PC-9 (cell line): ENCODE measurements at regions not wholly inside any gene's neighbourhood (a gene's known extent, or its start where the extent isn't known, plus 50 kb on each side); places are given as distances from the start of the nearest gene placed in this dataset.

ENCODE experiments used
- BruUV-seq: library from RNA; stranded (reverse); fragments of 400-500 nt; replicated peaks from 2 replicates; lab custom pipeline; 2021; lab: Mats Ljungman, UMichigan
- CTCF ChIA-PET: fragments of 300-600 bp; sonication (Branson Sonifier 250); formaldehyde crosslinking; loops from one replicate; lab custom pipeline; 2022; ENCODE audit warnings: antibody characterized with exemption; lab: Charles Lee
- POLR2A ChIA-PET: fragments of 300-600 bp; sonication (Branson Sonifier 250); formaldehyde crosslinking; loops from one replicate; lab custom pipeline; 2022; ENCODE audit warnings: antibody characterized with exemption; ENCODE audit not compliant: unreplicated experiment; lab: Charles Lee
- DNase-seq, 2 experiments: peaks; one replicate each; pipeline versions ENCODE4 v3.0.0 to v3.0.0-alpha.2; 2015 to 2022; ENCODE audit warnings: mixed read lengths in 1 of 2
- H2AFZ ChIP-seq: fragments of 200-600 bp; sonication (generic); 2 replicates; pipeline ENCODE4 v1.8.1; 2017; ENCODE audit warnings: antibody characterized with exemption
- H3F3A ChIP-seq: fragments of 200-600 bp; sonication (generic); 2 replicates; pipeline ENCODE4 v1.8.1; 2017; ENCODE audit warnings: antibody characterized with exemption, mild to moderate bottlenecking, low read depth; ENCODE audit not compliant: insufficient read depth
- H3K27ac ChIP-seq: fragments of 200-600 bp; sonication (generic); 2 replicates; pipeline ENCODE4 v1.6.1; 2016; ENCODE audit warnings: mixed run types
- H3K27me3 ChIP-seq: fragments of 200-600 bp; sonication (generic); 2 replicates; pipeline ENCODE4 v1.6.1; 2016; ENCODE audit warnings: low read depth, mixed run types; ENCODE audit not compliant: insufficient read depth
- H3K36me3 ChIP-seq: fragments of 200-600 bp; sonication (generic); 2 replicates; pipeline ENCODE4 v1.6.1; 2016; ENCODE audit warnings: low read depth, mixed run types
- H3K4me1 ChIP-seq: fragments of 200-600 bp; sonication (generic); replicated peaks from 2 replicates; pipeline ENCODE4 v1.6.1; 2016; ENCODE audit warnings: mixed run types; ENCODE audit not compliant: insufficient read depth
- H3K4me2 ChIP-seq: fragments of 200-600 bp; sonication (generic); 2 replicates; pipeline ENCODE4 v1.6.1; 2017; ENCODE audit warnings: mixed run types
- H3K4me3 ChIP-seq: fragments of 200-600 bp; sonication (generic); 2 replicates; pipeline ENCODE4 v1.6.1; 2016; ENCODE audit warnings: mixed run types
- H3K79me2 ChIP-seq: fragments of 200-600 bp; sonication (generic); 2 replicates; pipeline ENCODE4 v1.6.1; 2017; ENCODE audit warnings: low read depth, mixed run types
- H3K9me2 ChIP-seq: fragments of 200-600 bp; sonication (generic); 2 replicates; pipeline ENCODE4 v1.8.1; 2017; ENCODE audit warnings: mild to moderate bottlenecking; ENCODE audit not compliant: insufficient read depth
- H3K9me3 ChIP-seq: fragments of 200-600 bp; sonication (generic); 2 replicates; pipeline ENCODE4 v1.8.1; 2016; ENCODE audit warnings: low read depth; ENCODE audit not compliant: insufficient read depth
- H4K20me1 ChIP-seq: fragments of 200-600 bp; sonication (generic); 2 replicates; pipeline ENCODE4 v1.8.1; 2017; ENCODE audit not compliant: insufficient read depth
- EZH2 ChIP-seq: fragments of 200-600 bp; sonication (generic); IDR thresholded peaks from 2 replicates; pipeline ENCODE4 v1.8.0; 2017; ENCODE audit warnings: antibody characterized with exemption, low read depth
- intact Hi-C: fragments of 100-400 bp; cut with micrococcal nuclease; formaldehyde crosslinking; loops from one replicate; pipeline ENCODE4 v1.10.0; 2022; ENCODE audit not compliant: unreplicated experiment
- TF ChIP-seq, protein P1 (sequence below): fragments of 200-600 bp; sonication (generic); conservative IDR thresholded peaks from 2 replicates; pipeline ENCODE4 v1.6.1; 2017; ENCODE audit warnings: mixed run types, antibody characterized with exemption, mild to moderate bottlenecking, moderate library complexity

DNA sequence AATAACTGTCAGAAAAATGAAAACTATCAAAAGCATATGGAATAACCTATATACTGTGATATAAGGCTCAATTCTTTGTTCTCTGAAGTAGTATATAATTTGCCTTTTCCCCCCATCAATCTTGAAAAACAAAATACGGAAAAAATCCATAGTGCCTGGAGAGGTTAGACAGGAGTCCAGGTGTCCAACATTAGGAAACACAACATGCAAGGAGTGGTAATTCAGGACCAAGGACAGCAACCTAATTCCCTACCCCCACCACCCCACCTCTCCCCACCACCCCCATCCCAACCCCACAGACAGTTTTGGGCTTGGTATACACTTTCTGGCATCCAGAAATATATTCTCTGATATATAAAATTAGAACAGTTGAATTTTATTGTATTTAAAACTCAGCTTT lies 55.1 kb upstream of the SLC25A26 start:
- TF ChIP-seq, protein P1, sequence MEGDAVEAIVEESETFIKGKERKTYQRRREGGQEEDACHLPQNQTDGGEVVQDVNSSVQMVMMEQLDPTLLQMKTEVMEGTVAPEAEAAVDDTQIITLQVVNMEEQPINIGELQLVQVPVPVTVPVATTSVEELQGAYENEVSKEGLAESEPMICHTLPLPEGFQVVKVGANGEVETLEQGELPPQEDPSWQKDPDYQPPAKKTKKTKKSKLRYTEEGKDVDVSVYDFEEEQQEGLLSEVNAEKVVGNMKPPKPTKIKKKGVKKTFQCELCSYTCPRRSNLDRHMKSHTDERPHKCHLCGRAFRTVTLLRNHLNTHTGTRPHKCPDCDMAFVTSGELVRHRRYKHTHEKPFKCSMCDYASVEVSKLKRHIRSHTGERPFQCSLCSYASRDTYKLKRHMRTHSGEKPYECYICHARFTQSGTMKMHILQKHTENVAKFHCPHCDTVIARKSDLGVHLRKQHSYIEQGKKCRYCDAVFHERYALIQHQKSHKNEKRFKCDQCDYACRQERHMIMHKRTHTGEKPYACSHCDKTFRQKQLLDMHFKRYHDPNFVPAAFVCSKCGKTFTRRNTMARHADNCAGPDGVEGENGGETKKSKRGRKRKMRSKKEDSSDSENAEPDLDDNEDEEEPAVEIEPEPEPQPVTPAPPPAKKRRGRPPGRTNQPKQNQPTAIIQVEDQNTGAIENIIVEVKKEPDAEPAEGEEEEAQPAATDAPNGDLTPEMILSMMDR, result no peak
- no peak for TF ChIP-seq EZH2
- intact Hi-C loops, result no loop called here
- H2AFZ ChIP-seq, result no peak overlapping the region
- no peaks in the 10 kb centered on the region for H3K79me2 ChIP-seq
- H3F3A ChIP-seq, result no peaks in the 10 kb centered on the region
- no peaks in the 10 kb centered on the region for H4K20me1 ChIP-seq
- POLR2A ChIA-PET, result interaction anchor here (0.7 kb wide), 1 partner anchor 146 kb away, joined by 3 read pairs; no protein-coding TSS in a partner anchor
- H3K4me2 ChIP-seq, result no peak overlapping the region
- CTCF ChIA-PET, result no interaction called here
- H3K36me3 ChIP-seq, result no peaks in the 10 kb centered on the region
- no peaks in the 10 kb centered on the region for H3K9me2 ChIP-seq
- H3K9me3 ChIP-seq, result no peaks in the 10 kb centered on the region
- BruUV-seq, result no TSS peak
- H3K4me3 ChIP-seq, result no peak overlapping the region
- no peak for DNase-seq
- no peaks in the 10 kb centered on the region for H3K4me1 ChIP-seq
- H3K27me3 ChIP-seq, result 0 out of 2 replicates have a peak, but pooled peaks cover 10% of the 10 kb centered on the region
- H3K27ac ChIP-seq, result no peak overlapping the region

DNA sequence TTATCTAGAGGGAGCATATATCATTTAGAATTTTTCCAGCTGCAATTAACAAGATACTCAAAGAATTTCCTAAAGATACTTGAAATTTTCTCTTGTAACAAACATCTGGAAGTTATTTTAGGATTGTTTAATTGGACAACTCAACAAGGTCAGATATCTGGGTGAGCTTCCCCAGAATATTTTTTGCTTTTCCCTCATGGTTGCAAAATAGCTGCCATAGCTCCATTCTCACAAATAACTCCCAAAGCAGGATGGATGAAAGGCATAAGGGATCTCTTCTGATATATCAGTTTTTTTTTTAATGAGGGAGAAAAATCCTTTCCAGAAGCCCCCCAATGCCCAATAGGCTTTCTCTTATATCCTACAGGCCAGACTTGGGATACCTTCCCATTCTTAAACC lies 56.6 kb upstream of the SLC25A26 start:
- 0 out of 2 replicates have a peak, but pooled peaks cover 10% of the 10 kb centered on the region for H3K27me3 ChIP-seq
- no peak overlapping the region for H3K4me3 ChIP-seq
- ChIA-PET CTCF (no interaction called here), POLR2A (interaction anchor here (0.5 kb wide), 1 partner anchor 1812 kb away, joined by 4 read pairs; no protein-coding TSS in a partner anchor)
- no peaks in the 10 kb centered on the region for H3K9me2 ChIP-seq
- TF ChIP-seq, protein P1, result no peak
- no peak for TF ChIP-seq EZH2
- H2AFZ ChIP-seq, result no peak overlapping the region
- no peak for DNase-seq
- no peaks in the 10 kb centered on the region for H3K79me2 ChIP-seq
- H3K27ac ChIP-seq, result no peak overlapping the region
- H3K36me3 ChIP-seq, result no peaks in the 10 kb centered on the region
- BruUV-seq, result no TSS peak
- H3F3A ChIP-seq, result no peaks in the 10 kb centered on the region
- no peaks in the 10 kb centered on the region for H3K4me1 ChIP-seq
- no peaks in the 10 kb centered on the region for H4K20me1 ChIP-seq
- no peaks in the 10 kb centered on the region for H3K9me3 ChIP-seq
- H3K4me2 ChIP-seq, result no peak overlapping the region
- intact Hi-C loops, result no loop called here

DNA sequence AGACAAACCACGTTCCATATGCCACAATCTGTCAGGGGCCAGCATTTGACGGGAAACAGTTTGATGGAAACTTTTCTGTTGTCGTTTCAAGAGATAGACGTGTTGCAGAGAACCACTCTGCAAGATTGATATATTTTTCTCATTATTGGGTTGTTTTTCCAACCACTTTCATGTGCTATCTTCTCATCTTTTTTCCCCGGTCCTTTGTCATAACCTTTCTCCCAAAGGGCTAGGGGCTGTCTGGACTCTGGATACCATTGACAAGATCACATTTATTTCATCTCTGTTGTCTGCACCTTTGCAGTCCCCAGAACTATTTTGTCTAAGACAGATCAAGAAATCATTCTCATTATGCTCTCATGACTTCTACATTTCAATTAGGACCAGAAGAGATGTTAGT lies 57.6 kb upstream of the SLC25A26 start:
- no TSS peak for BruUV-seq
- H2AFZ ChIP-seq, result no peak overlapping the region
- no peaks in the 10 kb centered on the region for H3F3A ChIP-seq
- no peak for DNase-seq
- no peaks in the 10 kb centered on the region for H3K36me3 ChIP-seq
- TF ChIP-seq EZH2, result no peak
- TF ChIP-seq, protein P1, result no peak
- no peaks in the 10 kb centered on the region for H3K4me1 ChIP-seq
- no peak overlapping the region for H3K4me3 ChIP-seq
- 0 out of 2 replicates have a peak, but pooled peaks cover 10% of the 10 kb centered on the region for H3K27me3 ChIP-seq
- CTCF ChIA-PET, result no interaction called here
- intact Hi-C loops, result no loop called here
- POLR2A ChIA-PET, result no interaction called here
- H3K9me2 ChIP-seq, result no peaks in the 10 kb centered on the region
- no peaks in the 10 kb centered on the region for H3K79me2 ChIP-seq
- H4K20me1 ChIP-seq, result no peaks in the 10 kb centered on the region
- H3K9me3 ChIP-seq, result no peaks in the 10 kb centered on the region
- H3K27ac ChIP-seq, result no peak overlapping the region
- no peak overlapping the region for H3K4me2 ChIP-seq
